ENCODE measurements at regions not wholly inside any gene's neighbourhood (a gene's known extent, or its start where the extent isn't known, plus 50 kb on each side); places are given as distances from the start of the nearest gene placed in this dataset.

DNA sequence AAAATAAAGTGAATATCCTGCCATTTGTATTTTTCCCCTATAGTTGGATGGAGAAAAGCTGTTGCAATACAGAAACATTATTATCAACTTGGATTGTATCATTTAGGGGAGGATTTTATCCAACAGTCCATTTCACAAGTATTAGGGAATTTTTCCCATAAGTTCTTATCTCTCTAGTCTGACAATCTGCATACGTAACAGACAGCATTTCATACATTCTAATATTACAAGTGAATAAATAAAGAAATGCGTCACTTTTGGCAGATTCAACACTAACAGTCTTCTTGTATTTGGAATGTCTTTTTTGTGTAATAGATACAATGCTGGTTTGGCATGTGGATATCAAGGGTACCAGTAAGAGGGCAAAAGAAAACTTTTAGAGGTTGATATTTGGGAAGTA, 795.3 kb upstream of the ARRDC4 start:
- TF ChIP-seq POLR2A (IDR thresholded peaks at IDR 0.05) = no peak
- TF ChIP-seq, protein P1, sequence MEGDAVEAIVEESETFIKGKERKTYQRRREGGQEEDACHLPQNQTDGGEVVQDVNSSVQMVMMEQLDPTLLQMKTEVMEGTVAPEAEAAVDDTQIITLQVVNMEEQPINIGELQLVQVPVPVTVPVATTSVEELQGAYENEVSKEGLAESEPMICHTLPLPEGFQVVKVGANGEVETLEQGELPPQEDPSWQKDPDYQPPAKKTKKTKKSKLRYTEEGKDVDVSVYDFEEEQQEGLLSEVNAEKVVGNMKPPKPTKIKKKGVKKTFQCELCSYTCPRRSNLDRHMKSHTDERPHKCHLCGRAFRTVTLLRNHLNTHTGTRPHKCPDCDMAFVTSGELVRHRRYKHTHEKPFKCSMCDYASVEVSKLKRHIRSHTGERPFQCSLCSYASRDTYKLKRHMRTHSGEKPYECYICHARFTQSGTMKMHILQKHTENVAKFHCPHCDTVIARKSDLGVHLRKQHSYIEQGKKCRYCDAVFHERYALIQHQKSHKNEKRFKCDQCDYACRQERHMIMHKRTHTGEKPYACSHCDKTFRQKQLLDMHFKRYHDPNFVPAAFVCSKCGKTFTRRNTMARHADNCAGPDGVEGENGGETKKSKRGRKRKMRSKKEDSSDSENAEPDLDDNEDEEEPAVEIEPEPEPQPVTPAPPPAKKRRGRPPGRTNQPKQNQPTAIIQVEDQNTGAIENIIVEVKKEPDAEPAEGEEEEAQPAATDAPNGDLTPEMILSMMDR (IDR thresholded peaks at IDR 0.05) = no peak
